A549 (cell line): ENCODE measurements at regions not wholly inside any gene's neighbourhood (a gene's known extent, or its start where the extent isn't known, plus 50 kb on each side); places are given as distances from the start of the nearest gene placed in this dataset.

ENCODE experiments used
- CHD2 ChIP-seq: fragments of 150-350 bp; IDR thresholded peaks from 2 replicates; pipeline ENCODE4 v1.6.1; 2014; ENCODE audit warnings: low read length; ENCODE audit not compliant: partially characterized antibody
- CHD4 ChIP-seq: fragments of 200-600 bp; sonication (generic); IDR thresholded peaks from 2 replicates; pipeline ENCODE4 v1.6.1; 2016; ENCODE audit warnings: antibody characterized with exemption, mild to moderate bottlenecking, borderline replicate concordance
- CTCF ChIP-seq: fragments of >200 bp; sonication (Bioruptor Twin); formaldehyde crosslinking; IDR thresholded peaks from 3 replicates; pipeline ENCODE4 v1.5.1; 2016
- MYC ChIP-seq: IDR thresholded peaks from 2 replicates; pipeline ENCODE4 v1.6.1; 2012; ENCODE audit warnings: mild to moderate bottlenecking, inconsistent platforms, low read length, improper control_type of control experiment, borderline replicate concordance
- PBX3 ChIP-seq: IDR thresholded peaks from 2 replicates; pipeline ENCODE4 v1.6.1; 2012
- POLR2A ChIP-seq: IDR thresholded peaks from 2 replicates; pipeline ENCODE4 v1.6.1; 2012; ENCODE audit warnings: mild to moderate bottlenecking, low read length

GRCh38 chr2:77831898-77832297 is 309.7 kb upstream of the LRRTM4 start:
- TF ChIP-seq CTCF (no peak), PBX3 (no peak), CHD4 (no peak), POLR2A (no peak), CHD2 (no peak), MYC (no peak)
